ENCODE measurements at regions not wholly inside any gene's neighbourhood (a gene's known extent, or its start where the extent isn't known, plus 50 kb on each side); places are given as distances from the start of the nearest gene placed in this dataset.

GRCh38 chr2:129070663-129071062, 752.0 kb upstream of the HS6ST1 start:
- no peak for DNase-seq (ENCODE audit: low read depth in 3 of 3, low spot score in 1 of 3)

DNA sequence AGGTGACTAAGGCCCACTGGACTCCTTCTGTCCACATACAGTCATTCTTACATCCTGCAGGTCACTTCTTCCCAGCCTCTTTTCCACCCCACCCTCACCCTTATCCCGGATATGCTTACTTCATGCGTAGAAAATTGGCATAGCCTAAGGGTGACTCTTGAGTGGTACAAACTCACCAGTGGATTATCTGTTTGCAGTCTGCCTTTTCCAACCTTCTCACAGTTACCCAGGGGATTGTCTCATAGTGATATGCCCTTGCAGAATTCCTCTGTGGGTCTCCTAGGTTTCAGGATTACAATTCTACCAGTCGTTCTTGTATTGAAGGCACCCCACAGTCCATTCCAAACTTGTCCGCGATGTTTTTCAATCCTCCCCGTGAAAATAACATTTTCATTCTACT, 752.9 kb upstream of the HS6ST1 start:
- DNase-seq (ENCODE audit: low read depth in 3 of 3, low spot score in 1 of 3): no peak

GRCh38 chr2:129074298-129074920, 755.7 kb upstream of the HS6ST1 start:
- DNase-seq (ENCODE audit: low read depth in 3 of 3, low spot score in 1 of 3): no peak

DNA sequence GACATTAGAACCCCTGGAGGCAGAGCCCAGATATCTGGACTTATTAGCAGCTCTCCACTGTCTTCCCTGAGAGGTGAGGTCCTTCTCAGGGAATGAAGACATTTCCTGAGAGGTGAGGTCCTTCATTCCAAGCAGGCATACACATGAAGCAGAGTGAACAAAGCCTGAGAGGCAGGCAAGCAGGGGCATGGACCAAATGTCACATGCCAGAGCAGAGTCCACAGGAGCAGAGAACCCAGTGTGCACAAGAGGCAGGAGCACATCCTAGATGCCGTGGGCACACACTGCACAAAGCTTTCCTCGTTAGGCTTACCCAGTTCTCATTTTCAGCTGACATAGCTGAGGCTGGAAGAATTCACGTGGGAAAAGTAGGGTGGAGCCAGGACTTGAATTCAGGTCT, 759.9 kb upstream of the HS6ST1 start:
- DNase-seq (ENCODE audit: low read depth in 3 of 3, low spot score in 1 of 3): no peak

GRCh38 chr2:129080715-129081476, 762.2 kb upstream of the HS6ST1 start:
- no peak for DNase-seq (ENCODE audit: low read depth in 3 of 3, low spot score in 1 of 3)

- no peak for DNase-seq (ENCODE audit: low read depth in 3 of 3, low spot score in 1 of 3)
Observed at GRCh38 chr2:129085386-129085785, 766.7 kb upstream of the HS6ST1 start.

- DNase-seq (ENCODE audit: low read depth in 3 of 3, low spot score in 1 of 3): no peak
Observed at GRCh38 chr2:129087133-129087813, 768.6 kb upstream of the HS6ST1 start.

DNA sequence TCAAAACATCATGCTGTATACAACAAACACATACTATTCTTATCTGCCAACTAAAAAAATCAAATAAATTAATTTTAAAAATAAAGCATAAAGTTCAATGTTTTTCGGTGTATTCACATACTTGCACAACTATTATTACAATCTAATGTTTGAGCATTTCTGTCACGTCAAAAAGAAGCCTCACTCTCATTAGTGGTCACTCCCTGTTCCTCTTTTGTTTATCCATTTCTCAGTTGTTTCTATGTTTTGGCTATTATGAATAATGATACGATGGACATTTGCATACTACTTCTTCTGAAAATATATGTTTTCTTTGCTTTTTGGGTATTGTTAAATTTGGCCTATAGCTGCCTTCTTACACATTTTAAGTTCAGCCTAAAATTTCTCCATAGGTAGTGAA, 773.0 kb upstream of the HS6ST1 start:
- DNase-seq (ENCODE audit: low read depth in 3 of 3, low spot score in 1 of 3): no peak

DNA sequence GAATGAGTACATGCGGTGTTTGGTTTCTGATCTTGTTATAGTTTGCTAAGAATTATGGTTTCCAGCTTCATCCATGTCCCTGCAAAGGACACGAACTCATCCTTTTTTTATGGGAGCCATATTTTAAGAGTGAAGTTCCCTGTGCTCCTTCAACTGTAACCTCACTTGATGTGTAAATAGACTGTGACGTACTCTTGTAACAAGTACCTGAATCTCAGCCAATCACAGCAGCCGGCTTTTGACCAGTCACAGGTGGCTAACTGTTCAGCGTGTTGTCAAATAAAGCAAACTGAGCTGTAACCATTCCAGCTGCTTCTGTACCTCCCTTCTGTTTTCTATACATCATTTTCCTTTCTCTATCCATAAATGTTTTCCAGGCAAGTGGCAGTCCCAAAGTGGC, 774.3 kb upstream of the HS6ST1 start:
- no peak for DNase-seq (ENCODE audit: low read depth in 3 of 3, low spot score in 1 of 3)

DNA sequence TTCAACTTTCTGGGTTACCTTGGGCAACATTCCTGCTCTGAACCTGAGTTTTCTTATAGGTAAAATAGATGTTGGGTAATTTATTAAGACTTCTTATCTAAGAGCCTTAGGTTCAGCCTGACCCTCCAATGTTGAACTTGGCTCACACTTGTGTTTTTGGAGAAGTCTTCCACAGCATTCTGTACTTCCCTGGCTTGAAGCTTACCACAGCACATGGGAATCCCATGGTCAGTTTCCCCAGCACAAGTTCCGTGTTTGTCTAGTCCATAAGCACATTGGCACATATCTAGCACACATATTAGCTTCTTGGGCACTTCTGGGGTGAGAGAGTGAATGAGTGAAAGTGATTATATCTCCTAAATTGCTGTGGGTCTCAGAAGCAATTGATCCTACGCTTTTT, 782.5 kb upstream of the HS6ST1 start:
- no peak for DNase-seq (ENCODE audit: low read depth in 3 of 3, low spot score in 1 of 3)

DNA sequence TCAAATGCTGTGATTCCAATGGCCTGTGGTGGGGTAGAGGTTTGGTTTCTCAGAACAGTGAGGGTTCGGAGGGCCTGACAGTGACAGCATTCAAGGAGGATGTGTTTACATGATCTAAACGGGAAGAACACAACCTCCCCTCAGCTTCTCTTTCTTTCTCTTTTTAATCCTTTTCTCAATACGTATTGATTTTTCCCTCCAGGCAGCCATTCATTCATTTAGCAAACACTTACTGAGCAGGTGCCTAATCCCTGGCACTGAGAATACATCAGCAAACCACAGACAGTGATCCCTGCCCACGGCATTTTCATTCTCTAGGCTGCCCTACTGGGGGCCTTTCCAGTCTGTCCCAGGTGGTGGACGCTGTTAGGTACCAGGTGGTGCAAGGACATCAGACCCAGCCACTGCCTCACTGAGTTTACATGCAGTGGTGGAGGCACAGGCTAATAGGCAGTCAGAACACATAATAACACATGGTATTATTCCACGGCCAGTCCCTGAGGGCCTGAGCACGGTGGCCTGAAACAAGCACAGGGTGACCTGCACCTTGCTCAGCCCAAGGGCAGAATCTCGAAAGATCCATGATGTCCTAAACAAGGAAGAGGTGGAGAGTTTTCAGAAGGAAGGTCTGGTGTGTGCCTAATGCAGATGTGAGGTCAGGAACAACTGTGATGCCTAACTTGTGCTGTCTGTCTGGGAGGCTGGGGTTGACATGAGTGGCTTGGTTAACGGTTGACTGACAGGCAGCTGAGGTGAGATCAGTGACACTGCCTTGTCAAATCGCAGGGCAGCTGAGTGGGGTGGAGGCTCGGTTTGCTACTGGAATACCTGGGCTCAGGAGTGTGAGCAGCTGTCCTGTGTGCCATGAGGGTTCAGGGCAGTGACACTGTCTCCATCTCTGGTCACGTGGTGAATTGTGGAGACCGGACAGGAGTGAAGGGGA, 785.5 kb upstream of the HS6ST1 start:
- no peak for DNase-seq (ENCODE audit: low read depth in 3 of 3, low spot score in 1 of 3)

- DNase-seq (ENCODE audit: low read depth in 3 of 3, low spot score in 1 of 3): no peak
Observed at GRCh38 chr2:129112181-129112580, 793.5 kb upstream of the HS6ST1 start.

DNA sequence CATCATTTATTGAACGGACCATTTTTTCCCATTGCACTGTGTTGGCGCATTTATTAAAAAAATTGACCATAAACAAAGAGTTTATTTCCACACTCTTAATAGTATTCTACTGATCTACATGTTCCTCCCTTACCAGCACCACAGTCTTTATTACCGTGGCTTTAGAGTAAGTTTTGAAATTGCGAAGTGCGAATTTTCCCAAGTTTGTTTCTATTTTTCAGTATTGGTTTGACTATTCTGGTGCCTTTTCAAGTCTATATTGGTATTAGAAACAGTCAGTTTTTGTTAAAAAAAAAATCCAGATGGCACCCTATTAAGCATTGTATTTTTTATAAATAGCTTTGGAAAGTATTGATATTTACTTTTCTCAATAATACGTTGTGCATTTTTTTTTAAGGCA, 795.1 kb upstream of the HS6ST1 start:
- no peak for DNase-seq (ENCODE audit: low read depth in 3 of 3, low spot score in 1 of 3)

DNA sequence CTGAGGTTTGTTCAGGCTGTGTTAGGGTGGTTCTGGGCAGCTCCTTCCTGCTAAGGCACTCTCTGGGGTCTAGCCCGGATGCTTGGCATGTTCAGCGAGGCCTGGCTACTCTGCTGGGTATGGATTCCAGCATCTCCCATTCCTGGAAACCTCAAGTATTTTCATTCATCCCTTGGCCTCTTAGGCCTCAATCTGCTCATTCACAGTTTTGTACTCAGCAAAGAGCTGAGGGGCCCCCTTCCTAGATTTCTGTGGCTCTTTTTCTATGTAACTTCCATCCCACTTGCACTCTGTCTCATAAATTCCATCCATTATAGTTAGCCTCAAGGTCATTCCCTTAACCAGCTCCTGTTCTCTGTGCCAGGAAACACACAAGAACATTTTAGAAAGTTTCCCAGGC, 798.8 kb upstream of the HS6ST1 start:
- DNase-seq (ENCODE audit: low read depth in 3 of 3, low spot score in 1 of 3): no peak

DNA sequence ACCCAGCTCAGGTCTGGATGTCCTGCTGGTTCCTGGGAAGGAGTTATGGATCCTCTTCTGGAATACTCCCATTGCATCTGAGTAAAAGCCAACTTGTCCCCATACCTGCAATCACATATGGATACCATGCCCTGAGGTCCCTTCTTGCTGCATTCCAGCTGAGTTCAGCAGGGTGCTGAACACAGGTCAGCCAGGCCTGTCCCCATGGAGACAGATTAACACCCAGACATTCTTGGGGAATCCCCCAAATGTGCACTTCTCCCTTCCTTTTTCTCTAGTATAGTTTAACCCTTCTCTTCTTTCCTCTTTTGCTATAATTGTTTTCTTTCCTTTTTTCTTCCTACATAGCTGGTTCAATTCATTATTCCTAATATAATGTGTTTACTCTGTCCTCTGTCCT, 799.6 kb upstream of the HS6ST1 start:
- DNase-seq (ENCODE audit: low read depth in 3 of 3, low spot score in 1 of 3): no peak

DNA sequence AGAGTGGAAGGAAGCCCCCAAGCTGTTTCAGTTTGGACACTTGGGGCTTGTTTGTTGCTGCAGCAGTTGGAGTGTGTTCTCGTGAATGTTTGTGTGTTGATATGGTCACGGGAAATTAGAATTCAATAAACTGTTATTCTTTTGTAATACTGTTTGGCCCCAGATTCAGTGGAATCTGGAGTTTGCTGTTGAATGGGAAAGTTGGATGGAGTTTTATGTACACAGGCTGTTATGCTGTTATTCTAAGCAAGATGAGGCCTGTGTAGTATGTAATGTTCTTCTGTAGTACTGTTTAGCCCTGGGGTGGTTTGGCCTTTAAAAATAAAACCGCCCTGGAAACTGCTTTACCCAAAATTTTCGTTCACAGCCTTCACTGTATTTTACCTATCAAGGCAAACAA, 810.4 kb upstream of the HS6ST1 start:
- no peak for DNase-seq (ENCODE audit: low read depth in 3 of 3, low spot score in 1 of 3)

DNA sequence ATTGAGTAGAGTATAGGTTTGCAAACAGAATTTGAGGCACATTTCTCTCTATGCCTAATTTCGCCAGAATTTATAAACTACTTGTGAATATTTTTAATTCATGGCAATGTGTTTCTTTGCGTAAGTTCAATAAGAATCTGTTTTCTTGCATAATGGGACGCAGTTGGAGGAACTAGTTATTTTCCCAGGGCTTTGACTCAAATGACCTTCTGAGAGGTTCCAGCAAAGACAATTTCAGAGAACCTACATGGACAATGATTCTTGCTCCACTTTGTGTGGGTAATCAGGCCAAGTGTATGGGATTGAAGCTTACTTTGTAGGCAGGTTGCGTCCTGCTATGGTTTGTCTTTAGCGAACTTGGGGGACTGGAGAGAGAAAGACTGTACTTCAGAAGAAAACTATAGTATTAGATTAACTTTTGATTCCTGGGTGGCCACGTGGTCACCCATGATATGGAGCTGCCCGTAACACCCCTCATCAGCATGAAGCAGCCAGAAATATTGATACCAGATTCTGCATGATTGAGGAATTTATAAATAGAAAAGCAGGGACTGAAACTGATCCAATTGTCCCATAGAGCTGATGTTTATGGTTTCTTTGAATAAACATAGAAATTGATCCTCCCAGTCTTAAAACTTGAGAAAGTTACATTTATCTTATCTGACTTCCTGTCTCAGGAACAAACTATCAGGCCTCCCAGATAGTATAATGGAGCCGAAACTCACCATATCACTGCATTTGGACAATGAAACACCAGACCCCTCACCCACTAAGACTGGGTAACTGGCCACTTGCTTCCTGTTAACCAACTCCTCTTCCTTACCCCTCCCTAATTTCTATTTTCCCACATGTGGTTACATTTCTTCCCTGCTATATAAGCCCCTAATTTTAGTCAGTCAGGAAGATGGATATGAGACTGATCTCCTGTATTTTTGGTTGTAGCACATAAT, 815.3 kb upstream of the HS6ST1 start:
- no peak for DNase-seq (ENCODE audit: low read depth in 3 of 3, low spot score in 1 of 3)

DNA sequence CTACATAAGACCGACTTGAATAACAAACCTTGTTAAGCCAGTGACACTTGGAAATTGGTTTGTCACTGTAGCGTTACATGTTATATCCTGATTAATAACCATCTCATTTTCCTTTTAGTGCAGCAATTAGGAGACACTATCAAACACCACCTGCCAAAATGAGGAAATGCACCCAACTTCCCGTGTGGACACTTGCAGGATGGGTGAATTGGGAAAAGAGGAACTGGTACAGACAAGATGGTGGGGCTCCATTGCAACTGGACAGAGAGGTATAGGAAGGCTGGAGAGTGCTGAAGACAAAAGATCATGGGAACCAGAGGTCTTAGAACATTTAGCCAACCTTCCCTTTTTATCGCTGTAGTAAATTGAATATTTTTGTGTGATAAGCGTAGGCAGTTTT, 816.3 kb upstream of the HS6ST1 start:
- DNase-seq (ENCODE audit: low read depth in 3 of 3, low spot score in 1 of 3): no peak

DNA sequence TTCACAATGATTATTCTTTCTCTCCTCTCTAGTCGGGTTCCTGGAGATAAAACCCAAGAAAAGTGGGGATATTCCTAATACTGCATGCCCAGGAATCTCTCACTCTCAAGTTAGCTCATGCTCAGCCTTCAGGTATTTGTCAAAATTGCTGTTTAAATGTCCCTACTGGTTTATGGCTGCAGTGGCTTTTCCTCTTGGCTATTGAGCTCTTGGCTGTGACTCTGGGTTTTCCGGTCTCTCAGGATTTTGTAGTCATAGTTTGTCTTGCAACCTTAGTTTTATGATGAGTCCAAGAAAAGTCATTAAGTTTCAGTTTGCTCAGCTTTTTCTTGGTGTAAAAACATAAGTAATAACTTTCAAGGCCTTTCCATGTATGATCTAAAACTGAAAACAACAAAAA, 820.7 kb upstream of the HS6ST1 start:
- DNase-seq (ENCODE audit: low read depth in 3 of 3, low spot score in 1 of 3): no peak

DNA sequence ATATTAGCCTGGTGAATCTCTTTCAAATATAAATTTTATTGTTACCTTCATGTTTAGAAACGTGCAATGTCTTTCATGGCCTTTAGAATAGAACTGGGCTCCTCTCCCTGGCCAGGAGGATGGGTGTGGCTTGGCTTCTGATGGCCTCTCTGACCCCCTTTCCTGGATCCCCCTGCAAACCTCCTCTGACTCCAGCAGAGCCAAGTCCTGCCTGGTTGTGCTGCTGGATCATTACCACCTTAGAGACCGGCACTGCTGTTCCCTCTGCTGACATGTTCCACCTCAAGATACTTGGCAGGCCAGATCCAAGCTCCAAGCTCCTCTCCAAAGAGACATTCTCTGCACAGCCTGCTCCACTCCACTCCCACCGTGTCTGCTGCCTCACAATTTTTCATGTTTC, 823.8 kb upstream of the HS6ST1 start:
- DNase-seq (ENCODE audit: low read depth in 3 of 3, low spot score in 1 of 3): no peak

All from stimulated activated CD4-positive, alpha-beta T cell treated with anti-CD3 and anti-CD28 coated beads, TNF-alpha, amount 100 ng/mL, for 1 hour (primary cell).